GM12878 (cell line): ENCODE measurements at regions not wholly inside any gene's neighbourhood (a gene's known extent, or its start where the extent isn't known, plus 50 kb on each side); places are given as distances from the start of the nearest gene placed in this dataset.

Experiments
- ATAC-seq: fragments of 200-7000 bp; cut with Tn5 transposase; 3 replicates; pipeline ENCODE4 v1.9.1; 2020; ENCODE audit warnings: mild to moderate bottlenecking, moderate library complexity
- BruUV-seq: library from RNA; stranded (reverse); fragments of 400-500 nt; replicated peaks from 2 replicates; lab custom pipeline; 2021; lab: Mats Ljungman, UMichigan
- CTCF ChIA-PET: fragments of 300-600 bp; sonication (Branson Sonifier 250); formaldehyde crosslinking; extraction: SDS; loops from one replicate; lab custom pipeline; 2021; ENCODE audit warnings: inconsistent platforms; lab: Yijun Ruan, JAX
- POLR2A ChIA-PET: fragments of 350-600 bp; formaldehyde crosslinking; extraction: SDS; loops from one replicate; lab custom pipeline; 2021; ENCODE audit warnings: inconsistent platforms; lab: Charles Lee
- RAD21 ChIA-PET: fragments of 300-600 bp; sonication (Branson Sonifier 250); formaldehyde crosslinking; loops from one replicate; lab custom pipeline; 2023; ENCODE audit warnings: antibody characterized with exemption; ENCODE audit not compliant: unreplicated experiment; lab: Charles Lee
- SMC1A ChIA-PET: fragments of 300-600 bp; sonication (Branson Sonifier 250); formaldehyde crosslinking; loops from one replicate; lab custom pipeline; 2023; ENCODE audit not compliant: unreplicated experiment, uncharacterized antibody; lab: Charles Lee
- DNase-seq: peaks from one replicate; pipeline ENCODE4 v3.0.0-alpha.2; 2011; ENCODE audit warnings: low read depth, low spot score
- FAIRE-seq: peaks from 3 replicates; lab custom pipeline; 2011; peaks lifted over from hg19 to GRCh38; lab: Jason Lieb, UNC
- H2AFZ ChIP-seq: 2 replicates; pipeline ENCODE4 v1.6.0; 2011; ENCODE audit warnings: low read depth, low read length, control low read depth; ENCODE audit not compliant: control insufficient read depth
- H3K27ac ChIP-seq: 2 replicates; pipeline ENCODE4 v1.5.1; 2011; ENCODE audit warnings: control low read depth; ENCODE audit not compliant: control insufficient read depth, insufficient read depth
- H3K27me3 ChIP-seq, 2 experiments: replicated peaks in 1 of 2; 2 replicates each; pipeline versions ENCODE4 v1.6.0 to v1.6.1; 2011; ENCODE audit warnings: low read length in 1 of 2; ENCODE audit not compliant: control insufficient read depth in 2 of 2, insufficient read depth in 2 of 2
- H3K36me3 ChIP-seq, 2 experiments: 2 replicates each; pipeline ENCODE4 v1.5.1; 2011; ENCODE audit warnings: low read length in 1 of 2; ENCODE audit not compliant: control insufficient read depth in 2 of 2, insufficient read depth in 2 of 2
- H3K4me1 ChIP-seq: 2 replicates; pipeline ENCODE4 v1.6.1; 2011; ENCODE audit warnings: mild to moderate bottlenecking, low read length, moderate library complexity, mixed read lengths; ENCODE audit not compliant: control insufficient read depth, insufficient read depth
- H3K4me2 ChIP-seq: 2 replicates; pipeline ENCODE4 v1.6.0; 2011; ENCODE audit warnings: control low read depth; ENCODE audit not compliant: control insufficient read depth, insufficient read depth
- H3K4me3 ChIP-seq: fragments of 200-600 bp; sonication (generic); 2 replicates; pipeline ENCODE4 v1.5.1; 2016
- H3K79me2 ChIP-seq: 2 replicates; pipeline ENCODE4 v1.6.0; 2011; ENCODE audit warnings: low read length; ENCODE audit not compliant: control insufficient read depth, insufficient read depth
- H3K9ac ChIP-seq: 2 replicates; pipeline ENCODE4 v1.8.0; 2011; ENCODE audit warnings: low read length, control low read depth, mixed read lengths; ENCODE audit not compliant: control insufficient read depth, insufficient read depth
- H3K9me3 ChIP-seq: replicated peaks from 3 replicates; pipeline ENCODE4 v1.5.1; 2011; ENCODE audit warnings: mild to moderate bottlenecking, low read length; ENCODE audit not compliant: control insufficient read depth, insufficient read depth
- H4K20me1 ChIP-seq: 2 replicates; pipeline ENCODE4 v1.6.0; 2011; ENCODE audit not compliant: control insufficient read depth, insufficient read depth
- CTCF ChIP-seq, 3 experiments: IDR thresholded peaks in 2 of 3; conservative IDR thresholded peaks in 1 of 3; 2 replicates each; pipeline ENCODE4 v1.5.1; 2011; ENCODE audit warnings: low read depth in 3 of 3, low read length in 3 of 3, mild to moderate bottlenecking in 3 of 3, control low read depth in 2 of 3, moderate library complexity in 2 of 3, inconsistent platforms in 1 of 3, mixed read lengths in 1 of 3; ENCODE audit not compliant: control insufficient read depth in 2 of 3, insufficient read depth in 1 of 3; ENCODE audit errors: extremely low read depth in 1 of 3
- ETV6 ChIP-seq, 2 experiments: fragments of 450-650 bp in 1 of 2; IDR thresholded peaks in 1 of 2; conservative IDR thresholded peaks in 1 of 2; 2 replicates each; pipeline ENCODE4 v1.6.1; 2014; ENCODE audit warnings: antibody characterized with exemption in 1 of 2, borderline replicate concordance in 1 of 2, low read depth in 1 of 2, mild to moderate bottlenecking in 1 of 2, moderate library complexity in 1 of 2
- FOS ChIP-seq: IDR thresholded peaks from 3 replicates; pipeline ENCODE4 v1.6.1; 2011; ENCODE audit warnings: borderline replicate concordance; ENCODE audit not compliant: insufficient read length; ENCODE audit errors: extremely low read depth
- IRF5 ChIP-seq: fragments of 450-650 bp; IDR thresholded peaks from 2 replicates; pipeline ENCODE4 v1.6.1; 2017; ENCODE audit warnings: borderline replicate concordance
- JUND ChIP-seq: IDR thresholded peaks from 2 replicates; pipeline ENCODE4 v1.6.1; 2012; ENCODE audit warnings: low read depth, mild to moderate bottlenecking, low read length, improper control_type of control experiment, moderate library complexity
- NR2F1 ChIP-seq: fragments of 450-650 bp; conservative IDR thresholded peaks from 2 replicates; pipeline ENCODE4 v1.6.1; 2017; ENCODE audit warnings: mild to moderate bottlenecking
- POU2F2 ChIP-seq: IDR thresholded peaks from 3 replicates; pipeline ENCODE4 v1.6.1; 2011; ENCODE audit warnings: low read depth, mild to moderate bottlenecking, low read length, borderline replicate concordance
- RAD21 ChIP-seq: IDR thresholded peaks from 2 replicates; pipeline ENCODE4 v1.6.1; 2011; ENCODE audit warnings: mild to moderate bottlenecking, low read depth, low read length, moderate library complexity; ENCODE audit not compliant: insufficient read depth
- SP1 ChIP-seq: IDR thresholded peaks from one replicate; pipeline ENCODE4 v1.6.1; 2011; ENCODE audit warnings: low read depth, low read length
- SPI1 ChIP-seq: IDR thresholded peaks from 2 replicates; pipeline ENCODE4 v1.6.1; 2011; ENCODE audit warnings: low read depth, mild to moderate bottlenecking, low read length, moderate library complexity, borderline replicate concordance; ENCODE audit not compliant: insufficient read depth
- STAT1 ChIP-seq: fragments of 450-650 bp; conservative IDR thresholded peaks from 2 replicates; pipeline ENCODE4 v1.6.1; 2014; ENCODE audit warnings: antibody characterized with exemption, mild to moderate bottlenecking
- STAT3 ChIP-seq: IDR thresholded peaks from 2 replicates; pipeline ENCODE4 v1.6.1; 2011; ENCODE audit warnings: low read depth, low read length, improper control_type of control experiment
- WGBS: methylation state at CpG from one replicate; pipeline ENCODE4 v1.1.6; 2016; ENCODE audit warnings: low lambda C conversion rate; ENCODE audit not compliant: insufficient replicate concordance, insufficient coverage; ENCODE audit errors: missing lambda C conversion rate; 5-methylcytosine and 5-hydroxymethylcytosine counted together
- in situ Hi-C: fragments of 300-500 bp; cut with MboI; formaldehyde crosslinking; loops from 9 replicates; pipeline ENCODE4 v1.14.3; 2018; ENCODE audit warnings: mixed read lengths
- intact Hi-C: fragments of 100-400 bp; cut with micrococcal nuclease; formaldehyde crosslinking; loops from one replicate; pipeline ENCODE4 v1.14.2; 2022; ENCODE audit not compliant: unreplicated experiment

GRCh38 chr3:177482048-177482691 is 284.9 kb upstream of the TBL1XR1 start (continued):
- TF ChIP-seq IRF5 (no peak), STAT1 (no peak)

- intact Hi-C loops (no loop called here), in situ Hi-C loops (no loop called here)
- 84% methylated on average over 4 of the region's 4 CpGs for WGBS
- Histone ChIP-seq H3K27ac (no peak overlapping the region), H3K4me3 (no peak overlapping the region), H3K9me3 (no peaks in the 10 kb centered on the region; the same call in 2 of the 3 replicates), H2AFZ (no peak overlapping the region), H3K79me2 (no peaks in the 10 kb centered on the region), H3K36me3 (no peaks in the 10 kb centered on the region), H3K27me3 (no peaks in the 10 kb centered on the region), H3K9ac (no peak overlapping the region), H3K4me2 (no peak overlapping the region), H4K20me1 (no peaks in the 10 kb centered on the region), H3K4me1 (no peaks in the 10 kb centered on the region)
- RAD21 ChIA-PET = no interaction called here
- DNase-seq (no peak), ATAC-seq (peak; percentile 52), FAIRE-seq (no peak)
- CTCF ChIA-PET = no interaction called here
- TF ChIP-seq ETV6 (conservative IDR thresholded peaks at IDR 0.05 in 1 of 2, IDR thresholded peaks at IDR 0.05 in 1 of 2; ENCODE audit: borderline replicate concordance in 1 of 2, low read depth in 1 of 2) = no peak
- 0 out of 6 replicates have a peak, but pooled peaks of 1 of the 3 experiments have one; percentile 0 for TF ChIP-seq CTCF (IDR thresholded peaks at IDR 0.05 in 2 of 3, conservative IDR thresholded peaks at IDR 0.05 in 1 of 3; ENCODE audit: control insufficient read depth in 2 of 3, extremely low read depth in 1 of 3, insufficient read depth in 1 of 3, low read depth in 3 of 3, low read length in 3 of 3)
- no peak for TF ChIP-seq STAT3
- no peak for TF ChIP-seq POU2F2
- no peak for TF ChIP-seq FOS
- no peak for TF ChIP-seq NR2F1
- TF ChIP-seq RAD21 = 0 out of 2 replicates have a peak, but pooled peaks have one; percentile 18
- no peak for TF ChIP-seq JUND
- no peak for TF ChIP-seq SP1
- TF ChIP-seq SPI1 = no peak
- SMC1A ChIA-PET = no interaction called here
- BruUV-seq = no TSS peak
- POLR2A ChIA-PET = no interaction called here
Measured at GRCh38 chr3:177483182-177483967, 286.1 kb upstream of the TBL1XR1 start.
